ENCODE measurements at regions not wholly inside any gene's neighbourhood (a gene's known extent, or its start where the extent isn't known, plus 50 kb on each side); places are given as distances from the start of the nearest gene placed in this dataset.

DNA sequence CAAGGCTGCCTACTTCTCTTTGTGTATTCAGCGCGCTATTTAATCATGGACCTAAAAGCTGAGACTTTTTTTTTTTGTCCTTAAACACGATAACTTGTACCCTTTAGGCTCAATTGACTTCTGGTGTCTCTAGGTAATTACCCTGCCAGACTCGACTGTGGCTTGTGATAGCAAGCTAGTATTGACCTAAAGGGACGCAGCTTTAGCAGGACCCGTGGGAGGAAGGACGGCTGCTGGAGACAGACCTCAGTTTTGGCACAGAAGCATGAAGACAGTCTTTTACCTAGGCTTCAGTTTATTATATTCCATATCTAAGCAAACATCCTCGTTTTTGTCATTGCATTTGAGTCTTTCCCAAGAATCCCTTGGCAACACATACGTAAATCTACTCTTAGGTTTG, 115.3 kb downstream of the SMC2 start:
- Histone ChIP-seq H3K27me3 (ENCODE audit: control insufficient read depth in 4 of 4, insufficient read depth in 4 of 4, low read length in 3 of 4) (no peaks in the 10 kb centered on the region), H3K27ac (ENCODE audit: low read depth in 1 of 2, low read length in 2 of 2) (no peak overlapping the region), H3K4me3 (ENCODE audit: low read depth in 1 of 3, low read length in 3 of 3) (no peak overlapping the region), H3K36me3 (ENCODE audit: control insufficient read depth in 4 of 4, insufficient read depth in 3 of 4, low read depth in 1 of 4, low read length in 3 of 4) (no peaks in the 10 kb centered on the region), H3K9me3 (ENCODE audit: control insufficient read depth in 4 of 4, low read length in 3 of 4) (no peaks in the 10 kb centered on the region), H3K9ac (ENCODE audit: low read depth in 1 of 2, low read length in 2 of 2) (no peak overlapping the region), H3K4me1 (ENCODE audit: control insufficient read depth in 4 of 4, insufficient read depth in 4 of 4, low read length in 3 of 4) (no peaks in the 10 kb centered on the region)
- no peak for TF ChIP-seq GABPA (IDR thresholded peaks at IDR 0.05 in 1 of 2, conservative IDR thresholded peaks at IDR 0.05 in 1 of 2)
- no peak for TF ChIP-seq JUND (IDR thresholded peaks at IDR 0.05)
- 80% methylated on average over 9 of the region's 9 CpGs for WGBS
- no peak for DNase-seq (ENCODE audit: low spot score)

DNA sequence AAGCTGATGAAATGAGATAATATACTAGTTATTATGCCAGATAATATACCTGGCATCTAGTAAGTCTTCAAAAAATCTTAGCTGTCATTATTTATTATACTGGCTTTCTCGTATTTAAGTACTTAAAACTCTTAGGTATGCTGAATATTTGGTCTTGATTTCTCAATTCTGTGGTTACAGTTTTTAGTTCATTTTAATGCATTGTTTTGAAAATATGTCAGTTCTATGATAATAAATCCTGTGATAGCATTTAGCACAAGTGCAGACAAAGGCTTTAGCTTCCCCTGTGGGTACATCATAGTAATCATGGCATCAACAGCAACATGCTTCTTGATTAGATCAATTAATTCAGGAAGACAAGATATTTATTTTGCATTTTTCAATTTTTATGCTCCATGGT, 133.0 kb downstream of the SMC2 start:
- 81% methylated on average over 1 of the region's 1 CpG for WGBS
- H3K9me3 ChIP-seq (ENCODE audit: control insufficient read depth in 4 of 4, low read length in 3 of 4): no peaks in the 10 kb centered on the region
- TF ChIP-seq JUND (IDR thresholded peaks at IDR 0.05) (no peak), SP1 (IDR thresholded peaks at IDR 0.05) (no peak), HNF4G (IDR thresholded peaks at IDR 0.05) (no peak), GABPA (IDR thresholded peaks at IDR 0.05 in 1 of 2, conservative IDR thresholded peaks at IDR 0.05 in 1 of 2) (no peak), FOXA2 (IDR thresholded peaks at IDR 0.05) (no peak), HNF4A (conservative IDR thresholded peaks at IDR 0.05) (no peak), NR2F2 (IDR thresholded peaks at IDR 0.05) (no peak)
- TF ChIP-seq, protein P1, sequence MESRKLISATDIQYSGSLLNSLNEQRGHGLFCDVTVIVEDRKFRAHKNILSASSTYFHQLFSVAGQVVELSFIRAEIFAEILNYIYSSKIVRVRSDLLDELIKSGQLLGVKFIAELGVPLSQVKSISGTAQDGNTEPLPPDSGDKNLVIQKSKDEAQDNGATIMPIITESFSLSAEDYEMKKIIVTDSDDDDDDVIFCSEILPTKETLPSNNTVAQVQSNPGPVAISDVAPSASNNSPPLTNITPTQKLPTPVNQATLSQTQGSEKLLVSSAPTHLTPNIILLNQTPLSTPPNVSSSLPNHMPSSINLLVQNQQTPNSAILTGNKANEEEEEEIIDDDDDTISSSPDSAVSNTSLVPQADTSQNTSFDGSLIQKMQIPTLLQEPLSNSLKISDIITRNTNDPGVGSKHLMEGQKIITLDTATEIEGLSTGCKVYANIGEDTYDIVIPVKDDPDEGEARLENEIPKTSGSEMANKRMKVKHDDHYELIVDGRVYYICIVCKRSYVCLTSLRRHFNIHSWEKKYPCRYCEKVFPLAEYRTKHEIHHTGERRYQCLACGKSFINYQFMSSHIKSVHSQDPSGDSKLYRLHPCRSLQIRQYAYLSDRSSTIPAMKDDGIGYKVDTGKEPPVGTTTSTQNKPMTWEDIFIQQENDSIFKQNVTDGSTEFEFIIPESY (IDR thresholded peaks at IDR 0.05): no peak
- H3K4me3 ChIP-seq (ENCODE audit: low read depth in 1 of 3, low read length in 3 of 3): no peak overlapping the region
- DNase-seq (ENCODE audit: low spot score): no peak
- no peaks in the 10 kb centered on the region for H3K4me1 ChIP-seq (ENCODE audit: control insufficient read depth in 4 of 4, insufficient read depth in 4 of 4, low read length in 3 of 4)
- H3K9ac ChIP-seq (ENCODE audit: low read depth in 1 of 2, low read length in 2 of 2): no peak overlapping the region
- no peak overlapping the region for H3K27ac ChIP-seq (ENCODE audit: low read depth in 1 of 2, low read length in 2 of 2)
- no peaks in the 10 kb centered on the region for H3K36me3 ChIP-seq (ENCODE audit: control insufficient read depth in 4 of 4, insufficient read depth in 3 of 4, low read depth in 1 of 4, low read length in 3 of 4)
- no peaks in the 10 kb centered on the region for H3K27me3 ChIP-seq (ENCODE audit: control insufficient read depth in 4 of 4, insufficient read depth in 4 of 4, low read length in 3 of 4)

- H3K4me3 ChIP-seq (ENCODE audit: low read depth in 1 of 3, low read length in 3 of 3): no peak overlapping the region
- no peak for TF ChIP-seq RAD21 (IDR thresholded peaks at IDR 0.05)
- TF ChIP-seq HNF4G (IDR thresholded peaks at IDR 0.05): no peak
- no peak for TF ChIP-seq TAF1 (conservative IDR thresholded peaks at IDR 0.05)
- H3K36me3 ChIP-seq (ENCODE audit: control insufficient read depth in 4 of 4, insufficient read depth in 3 of 4, low read depth in 1 of 4, low read length in 3 of 4): no peaks in the 10 kb centered on the region
- H3K4me1 ChIP-seq (ENCODE audit: control insufficient read depth in 4 of 4, insufficient read depth in 4 of 4, low read length in 3 of 4): no peaks in the 10 kb centered on the region
- H3K9me3 ChIP-seq (ENCODE audit: control insufficient read depth in 4 of 4, low read length in 3 of 4): peaks cover 0 to 3% (median 0%) of the 10 kb centered on the region in 4 donors
- DNase-seq (ENCODE audit: low spot score): no peak
- H3K27me3 ChIP-seq (ENCODE audit: control insufficient read depth in 4 of 4, insufficient read depth in 4 of 4, low read length in 3 of 4): no peaks in the 10 kb centered on the region
- H3K27ac ChIP-seq (ENCODE audit: low read depth in 1 of 2, low read length in 2 of 2): no peak overlapping the region
- H3K9ac ChIP-seq (ENCODE audit: low read depth in 1 of 2, low read length in 2 of 2): no peak overlapping the region
Observed at GRCh38 chr9:104232781-104233341, 138.8 kb downstream of the SMC2 start.

DNA sequence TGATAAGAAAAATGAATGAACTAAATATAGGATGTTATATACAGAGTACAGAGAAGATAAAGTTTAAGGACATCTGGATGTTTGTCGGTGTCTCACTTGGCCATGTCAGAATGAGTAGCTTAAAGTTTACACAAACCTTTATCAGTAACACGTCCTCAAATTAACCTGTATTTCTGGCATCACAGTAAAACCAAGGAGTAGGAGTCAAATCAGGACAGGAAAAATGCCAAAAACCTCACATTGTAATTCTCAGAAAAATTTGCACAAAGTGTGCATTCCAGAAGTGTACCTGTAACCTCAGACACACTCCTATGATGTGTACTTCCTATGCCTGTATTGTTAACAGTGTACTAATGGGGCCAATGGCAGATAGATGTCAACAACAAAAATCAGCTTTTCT, 139.3 kb downstream of the SMC2 start:
- WGBS: 23% methylated on average over 2 of the region's 2 CpGs
- no peak for DNase-seq (ENCODE audit: low spot score)
- no peak overlapping the region for H3K9ac ChIP-seq (ENCODE audit: low read depth in 1 of 2, low read length in 2 of 2)
- H3K27ac ChIP-seq (ENCODE audit: low read depth in 1 of 2, low read length in 2 of 2): no peak overlapping the region
- peaks cover 0 to 3% (median 0%) of the 10 kb centered on the region in 4 donors for H3K9me3 ChIP-seq (ENCODE audit: control insufficient read depth in 4 of 4, low read length in 3 of 4)
- no peaks in the 10 kb centered on the region for H3K36me3 ChIP-seq (ENCODE audit: control insufficient read depth in 4 of 4, insufficient read depth in 3 of 4, low read depth in 1 of 4, low read length in 3 of 4)
- no peak overlapping the region for H3K4me3 ChIP-seq (ENCODE audit: low read depth in 1 of 3, low read length in 3 of 3)
- no peaks in the 10 kb centered on the region for H3K4me1 ChIP-seq (ENCODE audit: control insufficient read depth in 4 of 4, insufficient read depth in 4 of 4, low read length in 3 of 4)
- no peaks in the 10 kb centered on the region for H3K27me3 ChIP-seq (ENCODE audit: control insufficient read depth in 4 of 4, insufficient read depth in 4 of 4, low read length in 3 of 4)
- TF ChIP-seq TAF1 (conservative IDR thresholded peaks at IDR 0.05): no peak
- TF ChIP-seq NR2F2 (IDR thresholded peaks at IDR 0.05): no peak
- TF ChIP-seq, protein P2, sequence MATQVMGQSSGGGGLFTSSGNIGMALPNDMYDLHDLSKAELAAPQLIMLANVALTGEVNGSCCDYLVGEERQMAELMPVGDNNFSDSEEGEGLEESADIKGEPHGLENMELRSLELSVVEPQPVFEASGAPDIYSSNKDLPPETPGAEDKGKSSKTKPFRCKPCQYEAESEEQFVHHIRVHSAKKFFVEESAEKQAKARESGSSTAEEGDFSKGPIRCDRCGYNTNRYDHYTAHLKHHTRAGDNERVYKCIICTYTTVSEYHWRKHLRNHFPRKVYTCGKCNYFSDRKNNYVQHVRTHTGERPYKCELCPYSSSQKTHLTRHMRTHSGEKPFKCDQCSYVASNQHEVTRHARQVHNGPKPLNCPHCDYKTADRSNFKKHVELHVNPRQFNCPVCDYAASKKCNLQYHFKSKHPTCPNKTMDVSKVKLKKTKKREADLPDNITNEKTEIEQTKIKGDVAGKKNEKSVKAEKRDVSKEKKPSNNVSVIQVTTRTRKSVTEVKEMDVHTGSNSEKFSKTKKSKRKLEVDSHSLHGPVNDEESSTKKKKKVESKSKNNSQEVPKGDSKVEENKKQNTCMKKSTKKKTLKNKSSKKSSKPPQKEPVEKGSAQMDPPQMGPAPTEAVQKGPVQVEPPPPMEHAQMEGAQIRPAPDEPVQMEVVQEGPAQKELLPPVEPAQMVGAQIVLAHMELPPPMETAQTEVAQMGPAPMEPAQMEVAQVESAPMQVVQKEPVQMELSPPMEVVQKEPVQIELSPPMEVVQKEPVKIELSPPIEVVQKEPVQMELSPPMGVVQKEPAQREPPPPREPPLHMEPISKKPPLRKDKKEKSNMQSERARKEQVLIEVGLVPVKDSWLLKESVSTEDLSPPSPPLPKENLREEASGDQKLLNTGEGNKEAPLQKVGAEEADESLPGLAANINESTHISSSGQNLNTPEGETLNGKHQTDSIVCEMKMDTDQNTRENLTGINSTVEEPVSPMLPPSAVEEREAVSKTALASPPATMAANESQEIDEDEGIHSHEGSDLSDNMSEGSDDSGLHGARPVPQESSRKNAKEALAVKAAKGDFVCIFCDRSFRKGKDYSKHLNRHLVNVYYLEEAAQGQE (IDR thresholded peaks at IDR 0.05): no peak
- TF ChIP-seq YY1 (IDR thresholded peaks at IDR 0.05): no peak
- no peak for TF ChIP-seq RAD21 (IDR thresholded peaks at IDR 0.05)
- TF ChIP-seq, protein P3, sequence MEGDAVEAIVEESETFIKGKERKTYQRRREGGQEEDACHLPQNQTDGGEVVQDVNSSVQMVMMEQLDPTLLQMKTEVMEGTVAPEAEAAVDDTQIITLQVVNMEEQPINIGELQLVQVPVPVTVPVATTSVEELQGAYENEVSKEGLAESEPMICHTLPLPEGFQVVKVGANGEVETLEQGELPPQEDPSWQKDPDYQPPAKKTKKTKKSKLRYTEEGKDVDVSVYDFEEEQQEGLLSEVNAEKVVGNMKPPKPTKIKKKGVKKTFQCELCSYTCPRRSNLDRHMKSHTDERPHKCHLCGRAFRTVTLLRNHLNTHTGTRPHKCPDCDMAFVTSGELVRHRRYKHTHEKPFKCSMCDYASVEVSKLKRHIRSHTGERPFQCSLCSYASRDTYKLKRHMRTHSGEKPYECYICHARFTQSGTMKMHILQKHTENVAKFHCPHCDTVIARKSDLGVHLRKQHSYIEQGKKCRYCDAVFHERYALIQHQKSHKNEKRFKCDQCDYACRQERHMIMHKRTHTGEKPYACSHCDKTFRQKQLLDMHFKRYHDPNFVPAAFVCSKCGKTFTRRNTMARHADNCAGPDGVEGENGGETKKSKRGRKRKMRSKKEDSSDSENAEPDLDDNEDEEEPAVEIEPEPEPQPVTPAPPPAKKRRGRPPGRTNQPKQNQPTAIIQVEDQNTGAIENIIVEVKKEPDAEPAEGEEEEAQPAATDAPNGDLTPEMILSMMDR (IDR thresholded peaks at IDR 0.05; ENCODE audit: low read depth, low read length, missing input control): no peak
- TF ChIP-seq, protein P4, sequence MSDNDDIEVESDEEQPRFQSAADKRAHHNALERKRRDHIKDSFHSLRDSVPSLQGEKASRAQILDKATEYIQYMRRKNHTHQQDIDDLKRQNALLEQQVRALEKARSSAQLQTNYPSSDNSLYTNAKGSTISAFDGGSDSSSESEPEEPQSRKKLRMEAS (IDR thresholded peaks at IDR 0.05): no peak
- TF ChIP-seq SP1 (IDR thresholded peaks at IDR 0.05): no peak
- no peak for TF ChIP-seq FOXA1 (IDR thresholded peaks at IDR 0.05)
- TF ChIP-seq FOXA2 (IDR thresholded peaks at IDR 0.05): no peak
- no peak for TF ChIP-seq HNF4G (IDR thresholded peaks at IDR 0.05)
- TF ChIP-seq, protein P5, sequence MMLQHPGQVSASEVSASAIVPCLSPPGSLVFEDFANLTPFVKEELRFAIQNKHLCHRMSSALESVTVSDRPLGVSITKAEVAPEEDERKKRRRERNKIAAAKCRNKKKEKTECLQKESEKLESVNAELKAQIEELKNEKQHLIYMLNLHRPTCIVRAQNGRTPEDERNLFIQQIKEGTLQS (IDR thresholded peaks at IDR 0.05): no peak

Data from liver (tissue), 8 donors.